Body of pancreas (tissue), 4 donors: ENCODE measurements at regions not wholly inside any gene's neighbourhood (a gene's known extent, or its start where the extent isn't known, plus 50 kb on each side); places are given as distances from the start of the nearest gene placed in this dataset.

ENCODE experiments used
- POLR2A ChIP-seq, 3 donors: fragments of 450-650 bp; IDR thresholded peaks; one replicate each; pipeline ENCODE4 v1.6.1; 2016; ENCODE audit warnings: antibody characterized with exemption in 3 of 3, mild to moderate bottlenecking in 2 of 3
- TF ChIP-seq, protein P1 (sequence below), 7 experiments: fragments of 450-650 bp in 4 of 7; fragments of 200-600 bp in 3 of 7; sonication (generic) in 3 of 7; IDR thresholded peaks; one replicate each; pipeline ENCODE4 v1.5.1; 2016 to 2019; ENCODE audit warnings: antibody characterized with exemption in 7 of 7

DNA sequence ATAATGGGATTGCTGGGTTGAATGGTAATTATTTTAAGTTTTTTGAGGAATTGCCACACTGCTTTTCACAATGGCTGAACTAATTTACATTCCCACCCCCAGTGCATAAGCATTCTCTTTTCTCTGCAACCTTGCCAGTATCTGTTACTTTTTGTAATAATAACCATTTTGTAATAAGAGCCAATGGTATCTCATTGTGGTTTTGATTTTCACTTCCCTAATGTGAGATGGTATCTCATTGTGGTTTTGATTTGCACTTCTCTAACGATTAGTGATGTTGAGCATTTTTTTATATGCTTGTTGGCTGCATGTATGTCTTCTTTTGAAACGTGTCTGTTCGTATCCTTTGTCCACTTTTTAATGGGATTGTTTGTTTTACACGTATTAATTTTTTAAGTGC lies 213.1 kb upstream of the HDX start:
- TF ChIP-seq POLR2A (IDR thresholded peaks at IDR 0.05), result no peak
- TF ChIP-seq, protein P1, sequence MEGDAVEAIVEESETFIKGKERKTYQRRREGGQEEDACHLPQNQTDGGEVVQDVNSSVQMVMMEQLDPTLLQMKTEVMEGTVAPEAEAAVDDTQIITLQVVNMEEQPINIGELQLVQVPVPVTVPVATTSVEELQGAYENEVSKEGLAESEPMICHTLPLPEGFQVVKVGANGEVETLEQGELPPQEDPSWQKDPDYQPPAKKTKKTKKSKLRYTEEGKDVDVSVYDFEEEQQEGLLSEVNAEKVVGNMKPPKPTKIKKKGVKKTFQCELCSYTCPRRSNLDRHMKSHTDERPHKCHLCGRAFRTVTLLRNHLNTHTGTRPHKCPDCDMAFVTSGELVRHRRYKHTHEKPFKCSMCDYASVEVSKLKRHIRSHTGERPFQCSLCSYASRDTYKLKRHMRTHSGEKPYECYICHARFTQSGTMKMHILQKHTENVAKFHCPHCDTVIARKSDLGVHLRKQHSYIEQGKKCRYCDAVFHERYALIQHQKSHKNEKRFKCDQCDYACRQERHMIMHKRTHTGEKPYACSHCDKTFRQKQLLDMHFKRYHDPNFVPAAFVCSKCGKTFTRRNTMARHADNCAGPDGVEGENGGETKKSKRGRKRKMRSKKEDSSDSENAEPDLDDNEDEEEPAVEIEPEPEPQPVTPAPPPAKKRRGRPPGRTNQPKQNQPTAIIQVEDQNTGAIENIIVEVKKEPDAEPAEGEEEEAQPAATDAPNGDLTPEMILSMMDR (IDR thresholded peaks at IDR 0.05), result no peak
